ENCODE measurements at regions not wholly inside any gene's neighbourhood (a gene's known extent, or its start where the extent isn't known, plus 50 kb on each side); places are given as distances from the start of the nearest gene placed in this dataset.

- DNase-seq: no peak
- H3K36me3 ChIP-seq: no peaks in the 10 kb centered on the region
- H3K9me3 ChIP-seq (replicated peaks): no peaks in the 10 kb centered on the region
- H3K4me1 ChIP-seq: no peaks in the 10 kb centered on the region
- TF ChIP-seq CTCF (IDR thresholded peaks at IDR 0.05; ENCODE audit: borderline replicate concordance): no peak
- intact Hi-C loops (cut with micrococcal nuclease): no loop called here
- H3K27me3 ChIP-seq (ENCODE audit: low read depth): no peaks in the 10 kb centered on the region
- H3K27ac ChIP-seq (replicated peaks): no peak overlapping the region
- no peak overlapping the region for H3K4me3 ChIP-seq
These were observed 152.2 kb upstream of the SLC24A5 start for GRCh38 chr15:47968593-47968992.

- H3K27ac ChIP-seq (replicated peaks): no peak overlapping the region
- intact Hi-C loops (cut with micrococcal nuclease): no loop called here
- H3K4me1 ChIP-seq: no peaks in the 10 kb centered on the region
- no peaks in the 10 kb centered on the region for H3K27me3 ChIP-seq (ENCODE audit: low read depth)
- no peak for TF ChIP-seq CTCF (IDR thresholded peaks at IDR 0.05; ENCODE audit: borderline replicate concordance)
- H3K9me3 ChIP-seq (replicated peaks): no peaks in the 10 kb centered on the region
- no peaks in the 10 kb centered on the region for H3K36me3 ChIP-seq
- no peak for DNase-seq
- no peak overlapping the region for H3K4me3 ChIP-seq
These were observed 149.2 kb upstream of the SLC24A5 start for GRCh38 chr15:47971637-47972036.

- Histone ChIP-seq H3K27ac (replicated peaks) (no peak overlapping the region), H3K4me1 (no peaks in the 10 kb centered on the region), H3K9me3 (replicated peaks) (no peaks in the 10 kb centered on the region), H3K4me3 (no peak overlapping the region), H3K27me3 (ENCODE audit: low read depth) (no peaks in the 10 kb centered on the region), H3K36me3 (no peaks in the 10 kb centered on the region)
- no peak for DNase-seq
- no peak for TF ChIP-seq CTCF (IDR thresholded peaks at IDR 0.05; ENCODE audit: borderline replicate concordance)
- intact Hi-C loops (cut with micrococcal nuclease): no loop called here
These were observed 148.1 kb upstream of the SLC24A5 start for GRCh38 chr15:47972738-47973137.

- Histone ChIP-seq H3K4me3 (no peak overlapping the region), H3K27me3 (ENCODE audit: low read depth) (no peaks in the 10 kb centered on the region), H3K4me1 (no peaks in the 10 kb centered on the region), H3K27ac (replicated peaks) (no peak overlapping the region), H3K9me3 (replicated peaks) (no peaks in the 10 kb centered on the region), H3K36me3 (no peaks in the 10 kb centered on the region)
- no peak for TF ChIP-seq CTCF (IDR thresholded peaks at IDR 0.05; ENCODE audit: borderline replicate concordance)
- no peak for DNase-seq
- intact Hi-C loops (cut with micrococcal nuclease): no loop called here
These were observed 146.1 kb upstream of the SLC24A5 start for GRCh38 chr15:47974724-47975123.

- Histone ChIP-seq H3K27me3 (ENCODE audit: low read depth) (no peaks in the 10 kb centered on the region), H3K27ac (replicated peaks) (no peak overlapping the region), H3K9me3 (replicated peaks) (no peaks in the 10 kb centered on the region), H3K4me1 (no peaks in the 10 kb centered on the region), H3K4me3 (no peak overlapping the region), H3K36me3 (no peaks in the 10 kb centered on the region)
- DNase-seq: no peak
- TF ChIP-seq CTCF (IDR thresholded peaks at IDR 0.05; ENCODE audit: borderline replicate concordance): no peak
- intact Hi-C loops (cut with micrococcal nuclease): no loop called here
These were observed 145.4 kb upstream of the SLC24A5 start for GRCh38 chr15:47975427-47975826.

- H3K4me3 ChIP-seq: no peak overlapping the region
- H3K27me3 ChIP-seq (ENCODE audit: low read depth): no peaks in the 10 kb centered on the region
- DNase-seq: no peak
- no peaks in the 10 kb centered on the region for H3K36me3 ChIP-seq
- H3K9me3 ChIP-seq (replicated peaks): no peaks in the 10 kb centered on the region
- H3K27ac ChIP-seq (replicated peaks): no peak overlapping the region
- intact Hi-C loops (cut with micrococcal nuclease): loop anchor here (5.0 to 10.0 kb wide), 2 partner anchors 271 to 509 kb away; no protein-coding TSS in a partner anchor
- TF ChIP-seq CTCF (IDR thresholded peaks at IDR 0.05; ENCODE audit: borderline replicate concordance): no peak
- no peaks in the 10 kb centered on the region for H3K4me1 ChIP-seq
These were observed 137.3 kb upstream of the SLC24A5 start for GRCh38 chr15:47983533-47983932.

Data from left ventricle myocardium inferior (tissue), 1 donor.